ENCODE measurements at regions not wholly inside any gene's neighbourhood (a gene's known extent, or its start where the extent isn't known, plus 50 kb on each side); places are given as distances from the start of the nearest gene placed in this dataset.

GRCh38 chr1:201645956-201646355 lies 107.0 kb downstream of the NAV1 start:
- H3K27me3 ChIP-seq (ENCODE audit: control insufficient read depth in 3 of 3, insufficient read depth in 3 of 3, low read length in 3 of 3): peaks cover 0 to 42% (median 4%) of the 10 kb centered on the region in 3 donors

GRCh38 chr1:201646411-201647022 lies 107.6 kb downstream of the NAV1 start:
- H3K36me3 ChIP-seq (ENCODE audit: control insufficient read depth in 3 of 3, insufficient read depth in 2 of 3, low read depth in 1 of 3, low read length in 3 of 3): peaks cover 0 to 2% (median 0%) of the 10 kb centered on the region in 3 donors
- no peak for FAIRE-seq
- WGBS, 3 donors: 58 to 71% (median 68%) methylated on average over 8 of the region's 8 CpGs
- H3K4me1 ChIP-seq (ENCODE audit: control insufficient read depth in 3 of 3, insufficient read depth in 2 of 3, low read depth in 1 of 3, low read length in 2 of 3): peaks cover 2 to 28% (median 4%) of the 10 kb centered on the region in 3 donors
- H3K27ac ChIP-seq (ENCODE audit: low read depth in 1 of 3, low read length in 2 of 3): no peak overlapping the region
- no peak overlapping the region for H3K4me3 ChIP-seq (ENCODE audit: low read depth in 1 of 3, low read length in 3 of 3)
- H3K9me3 ChIP-seq (ENCODE audit: control insufficient read depth in 2 of 2, insufficient read depth in 1 of 2, low read depth in 1 of 2, low read length in 1 of 2): no peaks in the 10 kb centered on the region
- peaks cover 0 to 48% (median 4%) of the 10 kb centered on the region in 3 donors for H3K27me3 ChIP-seq (ENCODE audit: control insufficient read depth in 3 of 3, insufficient read depth in 3 of 3, low read length in 3 of 3)
- DNase-seq: peak; percentile 27 to 45

More at GRCh38 chr1:201645956-201646355, 107.0 kb downstream of the NAV1 start:
- DNase-seq (no peak), FAIRE-seq (no peak)
- Histone ChIP-seq H3K4me3 (ENCODE audit: low read depth in 1 of 3, low read length in 3 of 3) (no peak overlapping the region), H3K4me1 (ENCODE audit: control insufficient read depth in 3 of 3, insufficient read depth in 2 of 3, low read depth in 1 of 3, low read length in 2 of 3) (peaks cover 2 to 28% (median 4%) of the 10 kb centered on the region in 3 donors), H3K27ac (ENCODE audit: low read depth in 1 of 3, low read length in 2 of 3) (no peak overlapping the region), H3K9me3 (ENCODE audit: control insufficient read depth in 2 of 2, insufficient read depth in 1 of 2, low read depth in 1 of 2, low read length in 1 of 2) (no peaks in the 10 kb centered on the region), H3K36me3 (ENCODE audit: control insufficient read depth in 3 of 3, insufficient read depth in 2 of 3, low read depth in 1 of 3, low read length in 3 of 3) (peaks cover 0 to 2% (median 0%) of the 10 kb centered on the region in 3 donors)
- WGBS, 3 donors: 71 to 76% (median 72%) methylated on average over 3 of the region's 3 CpGs

- Histone ChIP-seq H3K27me3 (ENCODE audit: control insufficient read depth in 3 of 3, insufficient read depth in 3 of 3, low read length in 3 of 3) (peaks cover 0 to 50% (median 4%) of the 10 kb centered on the region in 3 donors), H3K4me3 (ENCODE audit: low read depth in 1 of 3, low read length in 3 of 3) (no peak overlapping the region), H3K9me3 (ENCODE audit: control insufficient read depth in 2 of 2, insufficient read depth in 1 of 2, low read depth in 1 of 2, low read length in 1 of 2) (no peaks in the 10 kb centered on the region), H3K27ac (ENCODE audit: low read depth in 1 of 3, low read length in 2 of 3) (no peak overlapping the region), H3K36me3 (ENCODE audit: control insufficient read depth in 3 of 3, insufficient read depth in 2 of 3, low read depth in 1 of 3, low read length in 3 of 3) (peaks cover 0 to 2% (median 0%) of the 10 kb centered on the region in 3 donors), H3K4me1 (ENCODE audit: control insufficient read depth in 3 of 3, insufficient read depth in 2 of 3, low read depth in 1 of 3, low read length in 2 of 3) (peaks cover 2 to 28% (median 4%) of the 10 kb centered on the region in 3 donors)
- FAIRE-seq: no peak
- no peak for DNase-seq
These were observed 108.2 kb downstream of the NAV1 start for GRCh38 chr1:201647094-201647493.

DNA sequence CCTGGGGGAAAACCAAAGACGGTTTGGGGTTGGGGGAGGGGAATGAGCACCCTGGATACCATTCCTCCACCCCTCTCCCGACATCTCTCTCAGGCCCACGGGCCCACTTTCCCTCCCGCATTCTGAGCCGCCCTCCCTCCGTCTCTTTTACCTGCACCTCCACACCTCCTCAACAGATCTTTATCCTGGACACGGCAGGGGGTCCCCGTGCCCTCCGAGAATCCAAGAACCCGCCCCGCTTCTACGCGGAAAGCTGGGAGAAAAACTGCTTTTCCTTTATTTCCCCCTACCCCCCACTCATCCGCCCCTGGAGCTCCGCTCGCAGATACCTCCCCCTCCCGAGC lies 108.8 kb downstream of the NAV1 start:
- H3K4me1 ChIP-seq (ENCODE audit: control insufficient read depth in 3 of 3, insufficient read depth in 2 of 3, low read depth in 1 of 3, low read length in 2 of 3): peaks cover 2 to 28% (median 4%) of the 10 kb centered on the region in 3 donors
- DNase-seq (no peak), FAIRE-seq (no peak)
- WGBS, 3 donors: 41 to 56% (median 46%) methylated on average over 13 to 17 of the region's 17 CpGs
- peak overlapping the region in 1 of 3 donors; percentile 41 for H3K4me3 ChIP-seq (ENCODE audit: low read depth in 1 of 3, low read length in 3 of 3)
- H3K27ac ChIP-seq (ENCODE audit: low read depth in 1 of 3, low read length in 2 of 3): no peak overlapping the region
- no peaks in the 10 kb centered on the region for H3K9me3 ChIP-seq (ENCODE audit: control insufficient read depth in 2 of 2, insufficient read depth in 1 of 2, low read depth in 1 of 2, low read length in 1 of 2)
- peaks cover 0 to 2% (median 0%) of the 10 kb centered on the region in 3 donors for H3K36me3 ChIP-seq (ENCODE audit: control insufficient read depth in 3 of 3, insufficient read depth in 2 of 3, low read depth in 1 of 3, low read length in 3 of 3)
- peaks cover 0 to 50% (median 4%) of the 10 kb centered on the region in 3 donors for H3K27me3 ChIP-seq (ENCODE audit: control insufficient read depth in 3 of 3, insufficient read depth in 3 of 3, low read length in 3 of 3)

DNA sequence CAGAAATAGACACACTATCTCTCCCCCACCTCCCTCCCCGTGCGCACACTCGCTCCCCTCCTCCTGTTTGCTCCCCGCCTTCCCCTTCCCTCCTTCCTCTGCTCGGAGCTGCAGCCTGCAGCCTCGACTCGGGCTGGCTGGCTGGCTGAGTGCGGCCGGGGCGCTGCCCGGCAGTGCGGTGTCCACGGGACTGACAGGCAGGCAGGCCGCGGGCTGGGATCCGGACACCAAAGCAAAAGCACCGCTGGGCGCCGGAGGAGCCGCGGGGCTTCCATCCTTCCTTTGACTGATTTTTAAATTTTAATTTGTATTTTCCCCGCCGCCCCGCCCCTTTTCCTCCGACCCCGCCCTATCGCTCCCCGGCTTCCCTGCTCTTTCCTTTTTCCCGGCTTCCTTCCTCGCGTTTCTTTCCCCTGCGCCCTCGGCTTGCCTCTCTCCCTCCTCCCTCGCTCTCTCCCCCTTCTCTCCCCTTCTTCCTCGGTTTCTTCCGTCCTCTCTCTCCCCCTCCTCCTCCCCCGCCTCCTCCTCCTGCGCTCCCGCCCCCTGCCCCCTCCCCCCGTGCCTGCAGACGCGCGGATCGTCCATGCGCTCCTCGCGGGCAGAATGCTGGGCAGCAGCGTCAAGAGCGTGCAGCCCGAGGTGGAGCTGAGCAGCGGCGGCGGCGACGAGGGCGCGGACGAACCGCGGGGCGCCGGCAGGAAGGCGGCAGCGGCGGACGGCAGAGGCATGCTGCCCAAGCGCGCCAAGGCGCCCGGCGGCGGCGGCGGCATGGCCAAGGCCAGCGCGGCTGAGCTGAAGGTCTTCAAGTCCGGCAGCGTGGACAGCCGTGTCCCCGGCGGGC lies 109.4 kb downstream of the NAV1 start:
- WGBS, 3 donors: 1 to 2% (median 1%) methylated on average over 72 to 81 of the region's 81 CpGs
- DNase-seq (peak; percentile 25 to 61), FAIRE-seq (no peak)
- H3K4me1 ChIP-seq (ENCODE audit: control insufficient read depth in 3 of 3, insufficient read depth in 2 of 3, low read depth in 1 of 3, low read length in 2 of 3): peaks cover 2 to 32% (median 4%) of the 10 kb centered on the region in 3 donors
- H3K27me3 ChIP-seq (ENCODE audit: control insufficient read depth in 3 of 3, insufficient read depth in 3 of 3, low read length in 3 of 3): peaks cover 0 to 50% (median 4%) of the 10 kb centered on the region in 3 donors
- H3K9me3 ChIP-seq (ENCODE audit: control insufficient read depth in 2 of 2, insufficient read depth in 1 of 2, low read depth in 1 of 2, low read length in 1 of 2): no peaks in the 10 kb centered on the region
- H3K4me3 ChIP-seq (ENCODE audit: low read depth in 1 of 3, low read length in 3 of 3): peak overlapping the region; percentile 9 to 72 (median 31)
- H3K27ac ChIP-seq (ENCODE audit: low read depth in 1 of 3, low read length in 2 of 3): peak overlapping the region in 1 of 3 donors; percentile 50
- peaks cover 0 to 2% (median 0%) of the 10 kb centered on the region in 3 donors for H3K36me3 ChIP-seq (ENCODE audit: control insufficient read depth in 3 of 3, insufficient read depth in 2 of 3, low read depth in 1 of 3, low read length in 3 of 3)

GRCh38 chr1:201648907-201649721 lies 110.2 kb downstream of the NAV1 start:
- Histone ChIP-seq H3K27me3 (ENCODE audit: control insufficient read depth in 3 of 3, insufficient read depth in 3 of 3, low read length in 3 of 3) (peaks cover 0 to 50% (median 4%) of the 10 kb centered on the region in 3 donors), H3K9me3 (ENCODE audit: control insufficient read depth in 2 of 2, insufficient read depth in 1 of 2, low read depth in 1 of 2, low read length in 1 of 2) (no peaks in the 10 kb centered on the region), H3K27ac (ENCODE audit: low read depth in 1 of 3, low read length in 2 of 3) (peak overlapping the region in 2 of 3 donors; percentile 64 to 74), H3K4me1 (ENCODE audit: control insufficient read depth in 3 of 3, insufficient read depth in 2 of 3, low read depth in 1 of 3, low read length in 2 of 3) (peaks cover 2 to 32% (median 4%) of the 10 kb centered on the region in 3 donors), H3K36me3 (ENCODE audit: control insufficient read depth in 3 of 3, insufficient read depth in 2 of 3, low read depth in 1 of 3, low read length in 3 of 3) (no peaks in the 10 kb centered on the region), H3K4me3 (ENCODE audit: low read depth in 1 of 3, low read length in 3 of 3) (peak overlapping the region in 2 of 3 donors; percentile 41 to 72)
- 2 to 24% (median 22%) methylated on average over 49 to 52 of the region's 52 CpGs for WGBS, 3 donors
- no peak for FAIRE-seq
- peak in 1 of 2 donors; percentile 50 for DNase-seq

- H3K27me3 ChIP-seq (ENCODE audit: control insufficient read depth in 3 of 3, insufficient read depth in 3 of 3, low read length in 3 of 3): peaks cover 0 to 50% (median 4%) of the 10 kb centered on the region in 3 donors
- DNase-seq (peak; percentile 80 to 89), FAIRE-seq (no peak)
- no peaks in the 10 kb centered on the region for H3K36me3 ChIP-seq (ENCODE audit: control insufficient read depth in 3 of 3, insufficient read depth in 2 of 3, low read depth in 1 of 3, low read length in 3 of 3)
- WGBS, 3 donors: 4 to 14% (median 9%) methylated on average over 61 to 64 of the region's 64 CpGs
- peak overlapping the region; percentile 38 to 72 (median 41) for H3K4me3 ChIP-seq (ENCODE audit: low read depth in 1 of 3, low read length in 3 of 3)
- peak overlapping the region in 2 of 3 donors; percentile 64 to 74 for H3K27ac ChIP-seq (ENCODE audit: low read depth in 1 of 3, low read length in 2 of 3)
- no peaks in the 10 kb centered on the region for H3K9me3 ChIP-seq (ENCODE audit: control insufficient read depth in 2 of 2, insufficient read depth in 1 of 2, low read depth in 1 of 2, low read length in 1 of 2)
- peaks cover 4 to 32% (median 4%) of the 10 kb centered on the region in 3 donors for H3K4me1 ChIP-seq (ENCODE audit: control insufficient read depth in 3 of 3, insufficient read depth in 2 of 3, low read depth in 1 of 3, low read length in 2 of 3)
These were observed 111.1 kb downstream of the NAV1 start for GRCh38 chr1:201649761-201650622.

Data from small intestine (tissue), 7 donors.